ENCODE measurements at regions not wholly inside any gene's neighbourhood (a gene's known extent, or its start where the extent isn't known, plus 50 kb on each side); places are given as distances from the start of the nearest gene placed in this dataset.

DNA sequence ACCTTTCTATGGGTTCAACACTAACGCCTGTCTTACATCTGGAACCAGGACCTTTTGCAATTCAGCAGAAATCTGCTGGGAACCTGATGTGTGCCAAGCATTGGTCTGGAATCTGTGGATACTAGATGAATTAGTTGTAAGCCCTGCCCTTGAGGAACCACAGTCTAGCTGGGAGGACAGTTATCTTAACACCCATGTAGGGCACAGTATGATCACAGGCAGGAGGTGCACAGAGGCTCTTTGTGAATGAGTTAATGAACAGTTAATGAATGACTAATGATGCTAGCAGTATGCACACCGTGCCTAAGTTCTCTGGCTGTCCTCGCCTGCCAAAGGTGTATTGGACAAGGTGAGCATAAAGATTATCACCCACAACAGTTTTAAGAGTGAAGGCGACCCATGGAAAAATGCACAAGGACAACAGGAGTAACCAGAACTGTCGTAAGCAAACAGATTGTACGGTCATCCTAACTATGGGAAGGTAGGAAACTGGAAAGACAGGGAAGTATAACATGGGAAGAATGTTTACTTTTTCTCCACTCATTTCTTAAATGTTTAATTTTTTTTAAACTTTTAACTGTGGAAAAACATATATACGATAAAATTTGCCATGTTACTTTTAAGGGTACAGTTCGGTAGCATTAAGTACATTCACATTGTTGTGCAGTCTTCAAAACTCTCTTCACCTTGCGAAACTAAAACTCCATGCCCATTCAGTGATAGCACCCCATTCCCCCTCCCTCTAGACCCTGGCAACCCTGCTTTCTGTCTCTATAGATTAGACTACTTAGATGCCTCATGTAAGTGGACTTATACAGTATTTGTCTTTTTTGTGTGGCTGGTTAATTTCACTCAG, 139.9 kb downstream of the CXCL12 start:
- H2BK12ac ChIP-seq (ENCODE audit: low read depth, low read length): peak overlapping the region; percentile 12; the same call in 1 of the 2 replicates
- H3K4me2 ChIP-seq (ENCODE audit: insufficient read depth in 1 of 2, low read depth in 2 of 2, low read length in 2 of 2): no peak overlapping the region
- POLR2A ChIA-PET (ENCODE audit: partially characterized antibody): interaction anchor here (1.2 to 1.3 kb wide), 2 partner anchors 10 to 29 kb away, joined by 3 to 5 read pairs; no protein-coding TSS in a partner anchor
- H3K56ac ChIP-seq (replicated peaks; ENCODE audit: insufficient read length, low read depth, low read length): no peak overlapping the region
- peaks cover 0 to 2% (median 0%) of the 10 kb centered on the region in 4 experiments; a peak in 2 of 7 replicates for H3K4me1 ChIP-seq (replicated peaks in 1 of 4; ENCODE audit: control insufficient read depth in 3 of 4, insufficient read depth in 4 of 4, low read length in 3 of 4)
- no peak overlapping the region for H3K27ac ChIP-seq (ENCODE audit: low read depth, low read length)
- H2BK120ac ChIP-seq (replicated peaks; ENCODE audit: low read depth, low read length): no peak overlapping the region
- no peak overlapping the region; the same call in 1 of the 2 replicates for H2AK5ac ChIP-seq (ENCODE audit: low read depth, low read length)
- H4K91ac ChIP-seq (replicated peaks; ENCODE audit: insufficient read length, low read length): no peak overlapping the region
- no peak overlapping the region for H3K18ac ChIP-seq (ENCODE audit: extremely low read depth, low read length)
- no peak overlapping the region for H3K4ac ChIP-seq (replicated peaks; ENCODE audit: insufficient read length, low read depth, low read length)
- H4K5ac ChIP-seq (ENCODE audit: insufficient read length, low read depth, low read length): no peak overlapping the region
- no peak overlapping the region for H4K8ac ChIP-seq (ENCODE audit: extremely low read depth, insufficient read depth, low read length)
- H2BK5ac ChIP-seq (ENCODE audit: low read depth, low read length): no peak overlapping the region
- no peak for DNase-seq (ENCODE audit: low read depth in 1 of 2, low spot score in 2 of 2)
- H2BK20ac ChIP-seq (ENCODE audit: low read length): 0 out of 2 replicates have a peak overlapping the region, but pooled peaks have one; percentile 61
- no peaks in the 10 kb centered on the region for H4K20me1 ChIP-seq (replicated peaks in 1 of 2; ENCODE audit: control insufficient read depth in 1 of 2, insufficient read depth in 2 of 2, low read length in 2 of 2)
- H3K9me3 ChIP-seq (ENCODE audit: insufficient read depth in 2 of 2, low read depth in 1 of 2, low read length in 1 of 2): no peaks in the 10 kb centered on the region
- H2BK15ac ChIP-seq (ENCODE audit: low read length): no peak overlapping the region
- H3K36me3 ChIP-seq (ENCODE audit: control insufficient read depth in 2 of 4, insufficient read depth in 4 of 4, low read length in 3 of 4): no peaks in the 10 kb centered on the region
- H3K23me2 ChIP-seq (ENCODE audit: low read depth, low read length): peaks cover 2% of the 10 kb centered on the region; the same call in 1 of the 2 replicates
- WGBS, 2 experiments (ENCODE audit: extremely low coverage in 1 of 2, insufficient coverage in 1 of 2, insufficient read length in 1 of 2, insufficient replicate concordance in 2 of 2, low coverage in 1 of 2, low lambda C conversion rate in 2 of 2, missing lambda C conversion rate in 1 of 2): 94% methylated on average over 9 of the region's 9 CpGs; no CpG with 5 or more reads in 1 of the 2 experiments
- H2AFZ ChIP-seq (ENCODE audit: low read length): no peak overlapping the region
- H3K4me3 ChIP-seq (ENCODE audit: extremely low read depth in 1 of 4, insufficient read depth in 2 of 4, low read depth in 3 of 4, low read length in 4 of 4): no peak overlapping the region
- H3K9ac ChIP-seq (replicated peaks in 1 of 4; ENCODE audit: extremely low read depth in 1 of 4, low read depth in 3 of 4, low read length in 3 of 4): no peak overlapping the region
- CTCF ChIA-PET (ENCODE audit: partially characterized antibody): interaction anchor here (1.4 kb wide), 1 partner anchor 11 kb away, joined by 5 read pairs; no protein-coding TSS in a partner anchor
- no peak for FAIRE-seq
- H3K27me3 ChIP-seq (replicated peaks in 1 of 4; ENCODE audit: control insufficient read depth in 3 of 4, extremely low read depth in 1 of 4, insufficient read depth in 3 of 4, low read length in 3 of 4): peaks cover 0 to 2% (median 0%) of the 10 kb centered on the region in 4 experiments; a peak in 3 of 7 replicates
- no peak overlapping the region for H3K14ac ChIP-seq (ENCODE audit: insufficient read length)
- no peaks in the 10 kb centered on the region for H3K79me2 ChIP-seq (ENCODE audit: control insufficient read depth in 1 of 2, insufficient read depth in 2 of 2, low read length in 2 of 2)
- no peak overlapping the region for H3K23ac ChIP-seq (ENCODE audit: insufficient read length)
- no peaks in the 10 kb centered on the region for H3K79me1 ChIP-seq (ENCODE audit: low read depth, low read length)
- TF ChIP-seq RNF2 (IDR thresholded peaks at IDR 0.05; ENCODE audit: borderline replicate concordance, low read depth, low read length, missing control alignments, poor library complexity, severe bottlenecking): no peak
- TF ChIP-seq SIX5 (IDR thresholded peaks at IDR 0.05; ENCODE audit: low read depth, low read length): no peak
- TF ChIP-seq KDM1A (IDR thresholded peaks at IDR 0.05; ENCODE audit: borderline replicate concordance, low read length): no peak
- no peak for TF ChIP-seq RBBP5 (IDR thresholded peaks at IDR 0.05; ENCODE audit: borderline replicate concordance, low read depth, low read length)
- TF ChIP-seq NRF1 (IDR thresholded peaks at IDR 0.05; ENCODE audit: low read depth, low read length): no peak
- TF ChIP-seq BCL11A (IDR thresholded peaks at IDR 0.05; ENCODE audit: low read depth in 2 of 2, low read length in 2 of 2): no peak
- TF ChIP-seq PHF8 (conservative IDR thresholded peaks at IDR 0.05; ENCODE audit: low read depth, low read length): no peak
- no peak for TF ChIP-seq TAF7 (optimal IDR thresholded peaks at IDR 0.05; ENCODE audit: borderline replicate concordance, low read depth, low read length)
- no peak for TF ChIP-seq RAD21 (IDR thresholded peaks at IDR 0.05 in 1 of 2, conservative IDR thresholded peaks at IDR 0.05 in 1 of 2; ENCODE audit: low read depth in 2 of 2, low read length in 2 of 2)
- TF ChIP-seq ASH2L (IDR thresholded peaks at IDR 0.05; ENCODE audit: low read length): no peak
- TF ChIP-seq JUND (IDR thresholded peaks at IDR 0.05; ENCODE audit: low read length): no peak

All from H1 (cell line).